ENCODE measurements at regions not wholly inside any gene's neighbourhood (a gene's known extent, or its start where the extent isn't known, plus 50 kb on each side); places are given as distances from the start of the nearest gene placed in this dataset.

DNA sequence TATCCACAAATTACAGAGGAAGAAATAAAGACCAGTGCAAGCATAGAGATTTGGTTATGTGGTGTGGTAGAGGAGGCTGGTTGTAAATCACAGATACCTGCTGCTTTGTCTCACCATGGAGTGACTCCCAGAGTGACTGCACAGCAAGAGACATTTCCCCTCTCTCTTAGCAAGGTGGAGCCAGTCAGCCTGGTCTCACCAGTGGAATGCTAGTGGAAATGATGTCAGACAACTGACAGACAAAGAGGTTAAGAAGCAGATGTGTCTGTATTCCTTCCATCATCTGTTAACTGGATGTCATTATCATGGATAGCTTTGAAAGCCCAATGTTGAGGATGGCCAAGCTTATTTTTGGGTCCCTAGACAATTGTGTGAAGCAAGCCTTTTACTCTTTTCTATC, 509.4 kb upstream of the SEMA6A start:
- H3K4me1 Mint-ChIP-seq (ENCODE audit: low read depth): no peaks in the 10 kb centered on the region
- H3K36me3 Mint-ChIP-seq (ENCODE audit: low read depth): no peaks in the 10 kb centered on the region
- H3K4me3 Mint-ChIP-seq: no peak overlapping the region

GRCh38 chr5:117082977-117083376, 508.4 kb upstream of the SEMA6A start:
- Mint-ChIP-seq H3K36me3 (ENCODE audit: low read depth) (no peaks in the 10 kb centered on the region), H3K9me3 (no peaks in the 10 kb centered on the region), H3K4me3 (no peak overlapping the region), H3K27ac (no peak overlapping the region), H3K4me1 (ENCODE audit: low read depth) (no peaks in the 10 kb centered on the region), H3K27me3 (ENCODE audit: low read depth) (no peaks in the 10 kb centered on the region)

More for the DNA sequence above, 509.4 kb upstream of the SEMA6A start:
- Mint-ChIP-seq H3K27me3 (ENCODE audit: low read depth) (no peaks in the 10 kb centered on the region), H3K9me3 (no peaks in the 10 kb centered on the region), H3K27ac (no peak overlapping the region)

DNA sequence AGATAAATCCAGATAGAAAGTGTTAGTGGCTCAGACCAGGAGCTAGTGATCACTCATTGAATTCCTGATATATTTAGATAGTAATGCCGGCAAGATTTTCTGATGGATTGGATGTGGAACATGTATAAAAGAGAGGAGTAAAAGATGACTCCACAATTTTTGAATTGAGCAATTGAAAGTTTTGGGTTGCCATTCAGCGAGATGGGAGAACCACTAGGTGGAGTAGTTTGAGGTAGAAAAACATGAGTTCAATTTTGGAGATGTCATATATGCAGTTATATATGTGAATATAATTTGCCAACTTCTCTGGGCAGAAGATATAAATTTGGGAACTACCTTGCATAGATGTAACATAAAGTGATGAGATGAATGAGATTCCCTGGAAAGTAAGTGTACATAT, 502.5 kb upstream of the SEMA6A start:
- H3K9me3 Mint-ChIP-seq: no peaks in the 10 kb centered on the region
- H3K4me3 Mint-ChIP-seq: no peak overlapping the region
- H3K27ac Mint-ChIP-seq: no peak overlapping the region
- no peaks in the 10 kb centered on the region for H3K4me1 Mint-ChIP-seq (ENCODE audit: low read depth)
- no peaks in the 10 kb centered on the region for H3K27me3 Mint-ChIP-seq (ENCODE audit: low read depth)
- H3K36me3 Mint-ChIP-seq (ENCODE audit: low read depth): no peaks in the 10 kb centered on the region

- no peak overlapping the region for H3K27ac Mint-ChIP-seq
- peaks cover 6% of the 10 kb centered on the region for H3K9me3 Mint-ChIP-seq
- H3K27me3 Mint-ChIP-seq (ENCODE audit: low read depth): no peaks in the 10 kb centered on the region
- H3K36me3 Mint-ChIP-seq (ENCODE audit: low read depth): no peaks in the 10 kb centered on the region
- no peaks in the 10 kb centered on the region for H3K4me1 Mint-ChIP-seq (ENCODE audit: low read depth)
- no peak overlapping the region for H3K4me3 Mint-ChIP-seq
These were observed 497.8 kb upstream of the SEMA6A start for GRCh38 chr5:117072439-117072838.

DNA sequence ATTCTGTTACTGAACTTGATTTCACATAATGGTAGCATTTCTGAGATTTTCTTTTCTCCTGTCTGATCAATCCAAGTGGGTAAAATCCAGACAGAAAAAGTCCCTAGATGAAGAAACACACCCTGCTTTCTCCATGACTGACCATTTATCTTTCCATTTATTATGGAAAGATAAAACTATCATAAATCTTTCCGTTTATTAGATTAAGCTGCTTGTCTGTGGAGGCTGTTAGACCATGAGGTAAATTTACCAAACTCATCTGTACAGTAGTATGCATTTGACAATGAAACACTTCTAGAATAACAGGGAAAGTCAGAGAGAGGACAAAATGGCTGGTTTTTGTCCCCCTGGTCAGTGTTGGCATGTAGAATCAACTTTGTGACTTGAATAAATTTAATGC, 491.2 kb upstream of the SEMA6A start:
- H3K27ac Mint-ChIP-seq: no peak overlapping the region
- H3K9me3 Mint-ChIP-seq: no peaks in the 10 kb centered on the region
- no peaks in the 10 kb centered on the region for H3K36me3 Mint-ChIP-seq (ENCODE audit: low read depth)
- no peaks in the 10 kb centered on the region for H3K27me3 Mint-ChIP-seq (ENCODE audit: low read depth)
- H3K4me3 Mint-ChIP-seq: no peak overlapping the region
- no peaks in the 10 kb centered on the region for H3K4me1 Mint-ChIP-seq (ENCODE audit: low read depth)

GRCh38 chr5:117065161-117065560, 490.5 kb upstream of the SEMA6A start:
- H3K27me3 Mint-ChIP-seq (ENCODE audit: low read depth): no peaks in the 10 kb centered on the region
- no peak overlapping the region for H3K4me3 Mint-ChIP-seq
- H3K36me3 Mint-ChIP-seq (ENCODE audit: low read depth): no peaks in the 10 kb centered on the region
- no peaks in the 10 kb centered on the region for H3K9me3 Mint-ChIP-seq
- H3K27ac Mint-ChIP-seq: no peak overlapping the region
- no peaks in the 10 kb centered on the region for H3K4me1 Mint-ChIP-seq (ENCODE audit: low read depth)

GRCh38 chr5:117060099-117060498, 485.5 kb upstream of the SEMA6A start:
- no peaks in the 10 kb centered on the region for H3K9me3 Mint-ChIP-seq
- H3K27me3 Mint-ChIP-seq (ENCODE audit: low read depth): no peaks in the 10 kb centered on the region
- no peak overlapping the region for H3K4me3 Mint-ChIP-seq
- no peak overlapping the region for H3K27ac Mint-ChIP-seq
- no peaks in the 10 kb centered on the region for H3K36me3 Mint-ChIP-seq (ENCODE audit: low read depth)
- no peaks in the 10 kb centered on the region for H3K4me1 Mint-ChIP-seq (ENCODE audit: low read depth)

DNA sequence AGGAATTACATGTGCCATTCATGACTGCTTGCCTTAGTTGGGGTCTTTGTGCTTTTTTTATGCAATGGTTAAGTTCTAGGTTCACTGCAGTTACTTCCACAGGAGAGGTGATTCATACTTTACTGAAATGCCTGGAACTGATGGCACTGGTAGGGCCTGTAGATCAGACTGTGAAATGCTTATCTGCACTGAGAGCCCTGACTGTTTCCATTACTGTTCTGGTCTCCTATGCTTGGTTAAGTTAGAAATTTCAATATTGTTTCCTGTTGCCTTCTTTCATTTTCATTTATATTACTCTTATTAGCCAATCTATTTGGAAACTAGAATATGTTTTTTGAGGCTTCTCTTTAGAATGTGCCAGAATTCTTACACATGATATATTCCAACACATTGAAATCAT, 484.1 kb upstream of the SEMA6A start:
- no peaks in the 10 kb centered on the region for H3K27me3 Mint-ChIP-seq (ENCODE audit: low read depth)
- no peak overlapping the region for H3K4me3 Mint-ChIP-seq
- no peaks in the 10 kb centered on the region for H3K9me3 Mint-ChIP-seq
- H3K36me3 Mint-ChIP-seq (ENCODE audit: low read depth): no peaks in the 10 kb centered on the region
- H3K4me1 Mint-ChIP-seq (ENCODE audit: low read depth): no peaks in the 10 kb centered on the region
- no peak overlapping the region for H3K27ac Mint-ChIP-seq

GRCh38 chr5:117055517-117055916, 480.9 kb upstream of the SEMA6A start:
- Mint-ChIP-seq H3K36me3 (ENCODE audit: low read depth) (no peaks in the 10 kb centered on the region), H3K4me1 (ENCODE audit: low read depth) (no peaks in the 10 kb centered on the region), H3K27ac (no peak overlapping the region), H3K4me3 (no peak overlapping the region), H3K27me3 (ENCODE audit: low read depth) (no peaks in the 10 kb centered on the region), H3K9me3 (peaks cover 2% of the 10 kb centered on the region)

- Mint-ChIP-seq H3K9me3 (peaks cover 4% of the 10 kb centered on the region), H3K36me3 (ENCODE audit: low read depth) (no peaks in the 10 kb centered on the region), H3K27me3 (ENCODE audit: low read depth) (no peaks in the 10 kb centered on the region), H3K4me3 (no peak overlapping the region), H3K4me1 (ENCODE audit: low read depth) (no peaks in the 10 kb centered on the region), H3K27ac (no peak overlapping the region)
These were observed 480.3 kb upstream of the SEMA6A start for GRCh38 chr5:117054911-117055310.

- H3K27ac Mint-ChIP-seq: no peak overlapping the region
These were observed 479.5 kb upstream of the SEMA6A start for GRCh38 chr5:117054141-117054540.

GRCh38 chr5:117041926-117042595, 467.4 kb upstream of the SEMA6A start:
- Mint-ChIP-seq H3K4me3 (no peak overlapping the region), H3K27ac (no peak overlapping the region), H3K4me1 (ENCODE audit: low read depth) (no peaks in the 10 kb centered on the region), H3K36me3 (ENCODE audit: low read depth) (no peaks in the 10 kb centered on the region), H3K27me3 (ENCODE audit: low read depth) (no peaks in the 10 kb centered on the region), H3K9me3 (no peaks in the 10 kb centered on the region)

More at GRCh38 chr5:117054141-117054540, 479.5 kb upstream of the SEMA6A start:
- Mint-ChIP-seq H3K9me3 (peaks cover 4% of the 10 kb centered on the region), H3K4me3 (no peak overlapping the region), H3K27me3 (ENCODE audit: low read depth) (no peaks in the 10 kb centered on the region), H3K4me1 (ENCODE audit: low read depth) (no peaks in the 10 kb centered on the region), H3K36me3 (ENCODE audit: low read depth) (no peaks in the 10 kb centered on the region)

DNA sequence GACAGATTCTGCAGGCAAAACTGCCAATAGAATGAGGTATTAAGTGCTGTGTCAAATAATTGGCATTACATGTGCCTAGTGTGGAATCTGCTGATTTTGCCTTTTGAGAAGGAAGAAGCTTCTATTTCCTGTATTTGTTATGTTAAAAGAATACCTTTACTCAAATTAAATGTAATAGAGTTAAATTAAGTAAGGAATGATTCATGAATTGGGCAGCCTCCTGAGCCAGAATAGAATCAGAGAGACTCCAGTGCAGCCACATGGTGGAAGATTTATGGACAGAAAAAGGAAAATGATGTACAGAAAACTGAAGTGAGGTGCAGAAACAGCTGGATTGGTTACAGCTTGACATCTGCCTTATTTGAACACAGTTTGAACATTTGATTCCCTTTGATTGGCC, 464.4 kb upstream of the SEMA6A start:
- H3K36me3 Mint-ChIP-seq (ENCODE audit: low read depth): no peaks in the 10 kb centered on the region
- no peaks in the 10 kb centered on the region for H3K4me1 Mint-ChIP-seq (ENCODE audit: low read depth)
- H3K27ac Mint-ChIP-seq: no peak overlapping the region
- no peaks in the 10 kb centered on the region for H3K27me3 Mint-ChIP-seq (ENCODE audit: low read depth)
- H3K9me3 Mint-ChIP-seq: no peaks in the 10 kb centered on the region
- H3K4me3 Mint-ChIP-seq: no peak overlapping the region

DNA sequence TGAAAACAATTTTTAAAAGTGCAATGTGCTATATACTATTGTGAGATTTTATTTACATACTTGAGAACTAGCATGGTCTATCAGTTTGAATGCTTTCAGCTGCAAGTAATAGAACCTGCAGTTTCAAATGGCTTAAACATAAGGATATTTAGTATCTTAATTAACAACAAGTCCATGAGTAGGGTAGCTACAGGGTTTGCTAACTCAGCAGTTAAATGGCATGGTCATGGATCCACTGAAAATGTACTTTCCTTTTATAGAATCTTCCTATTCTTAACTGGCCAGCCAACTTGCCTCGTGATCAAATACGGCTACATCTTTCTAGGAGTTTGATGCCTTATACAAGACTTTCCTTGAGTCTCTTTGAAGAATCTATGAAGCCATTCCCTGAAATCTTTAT, 452.8 kb upstream of the SEMA6A start:
- Mint-ChIP-seq H3K4me3 (no peak overlapping the region), H3K9me3 (no peaks in the 10 kb centered on the region), H3K27ac (no peak overlapping the region), H3K36me3 (ENCODE audit: low read depth) (no peaks in the 10 kb centered on the region), H3K4me1 (ENCODE audit: low read depth) (no peaks in the 10 kb centered on the region), H3K27me3 (ENCODE audit: low read depth) (no peaks in the 10 kb centered on the region)

- H3K27me3 Mint-ChIP-seq (ENCODE audit: low read depth): no peaks in the 10 kb centered on the region
- no peaks in the 10 kb centered on the region for H3K9me3 Mint-ChIP-seq
- H3K27ac Mint-ChIP-seq: no peak overlapping the region
- no peaks in the 10 kb centered on the region for H3K4me1 Mint-ChIP-seq (ENCODE audit: low read depth)
- H3K36me3 Mint-ChIP-seq (ENCODE audit: low read depth): no peaks in the 10 kb centered on the region
- no peak overlapping the region for H3K4me3 Mint-ChIP-seq
These were observed 446.4 kb upstream of the SEMA6A start for GRCh38 chr5:117020999-117021398.
